ENCODE measurements at regions not wholly inside any gene's neighbourhood (a gene's known extent, or its start where the extent isn't known, plus 50 kb on each side); places are given as distances from the start of the nearest gene placed in this dataset.
"Not testable (repeated sequence)": the region's sequence is repeated elsewhere in the genome, so short reads cannot be mapped to it uniquely, and the experiment has no call there.

- DNase-seq: no peak
Observed at GRCh38 chr7:119748251-119748860, 524.6 kb upstream of the KCND2 start.

GRCh38 chr7:119748991-119749390, 524.0 kb upstream of the KCND2 start:
- DNase-seq: no peak

GRCh38 chr7:119756687-119757086, 516.3 kb upstream of the KCND2 start:
- DNase-seq: no peak

- DNase-seq: no peak
Observed at GRCh38 chr7:119758254-119758653, 514.7 kb upstream of the KCND2 start.

- no peak for DNase-seq
Observed at GRCh38 chr7:119761776-119762175, 511.2 kb upstream of the KCND2 start.

- no peak for DNase-seq
Observed at GRCh38 chr7:119782286-119782685, 490.7 kb upstream of the KCND2 start.

GRCh38 chr7:119783799-119784198, 489.2 kb upstream of the KCND2 start:
- no peak for DNase-seq

- DNase-seq: no peak
Observed at GRCh38 chr7:119802147-119802546, 470.8 kb upstream of the KCND2 start.

- DNase-seq: no peak
Observed at GRCh38 chr7:119825091-119825655, 447.8 kb upstream of the KCND2 start.

GRCh38 chr7:119826547-119826946, 446.4 kb upstream of the KCND2 start:
- DNase-seq: no peak

GRCh38 chr7:119838444-119838843, 434.5 kb upstream of the KCND2 start:
- DNase-seq: no peak

- DNase-seq: no peak
Observed at GRCh38 chr7:119842337-119842736, 430.6 kb upstream of the KCND2 start.

- DNase-seq: no peak
Observed at GRCh38 chr7:119842786-119843185, 430.2 kb upstream of the KCND2 start.

GRCh38 chr7:119861385-119861784, 411.6 kb upstream of the KCND2 start:
- no peak for DNase-seq

GRCh38 chr7:119868387-119868786, 404.6 kb upstream of the KCND2 start:
- no peak for DNase-seq

GRCh38 chr7:119879835-119880234, 393.1 kb upstream of the KCND2 start:
- no peak for DNase-seq

GRCh38 chr7:119886007-119886406, 387.0 kb upstream of the KCND2 start:
- DNase-seq: no peak

GRCh38 chr7:119886525-119886924, 386.4 kb upstream of the KCND2 start:
- not testable (repeated sequence) for DNase-seq

- DNase-seq: no peak
Observed at GRCh38 chr7:119888251-119888650, 384.7 kb upstream of the KCND2 start.

- no peak for DNase-seq
Observed at GRCh38 chr7:119890631-119891030, 382.3 kb upstream of the KCND2 start.

GRCh38 chr7:119895320-119895719, 377.7 kb upstream of the KCND2 start:
- DNase-seq: no peak

- no peak for DNase-seq
Observed at GRCh38 chr7:119896386-119896785, 376.6 kb upstream of the KCND2 start.

- DNase-seq: no peak
Observed at GRCh38 chr7:119900996-119901672, 371.8 kb upstream of the KCND2 start.

GRCh38 chr7:119903085-119903484, 369.9 kb upstream of the KCND2 start:
- DNase-seq: no peak

GRCh38 chr7:119905495-119905894, 367.5 kb upstream of the KCND2 start:
- no peak for DNase-seq

All from NCI-H774 (cell line).